CD4-positive, alpha-beta T cell (primary cell): ENCODE measurements at regions not wholly inside any gene's neighbourhood (a gene's known extent, or its start where the extent isn't known, plus 50 kb on each side); places are given as distances from the start of the nearest gene placed in this dataset.

Experiments used
- ATAC-seq: fragments of 200-7000 bp; cut with Tn5 transposase; one replicate; pipeline ENCODE4 v1.10.0; 2022; ENCODE audit warnings: mild to moderate bottlenecking; ENCODE audit not compliant: poor library complexity
- CTCF ChIA-PET: fragments of 350-600 bp; sonication (Branson Sonifier 250); formaldehyde crosslinking; loops from one replicate; lab custom pipeline; 2021; ENCODE audit warnings: antibody characterized with exemption, inconsistent platforms; lab: Charles Lee
- POLR2A ChIA-PET: fragments of 350-600 bp; sonication (Branson Sonifier 250); formaldehyde crosslinking; loops from one replicate; lab custom pipeline; 2021; ENCODE audit warnings: antibody characterized with exemption, inconsistent platforms; lab: Charles Lee
- DNase-seq, 14 experiments: peaks; one replicate each; pipeline ENCODE4 v3.0.0-alpha.2; 2013 to 2020; ENCODE audit warnings: mixed read lengths in 2 of 14
- H3K27ac ChIP-seq, 2 donors: one replicate each; pipeline versions ENCODE4 v1.5.1 to v1.7.0; 2013; ENCODE audit warnings: low read length in 2 of 2, low read depth in 1 of 2, mild to moderate bottlenecking in 1 of 2
- H3K27me3 ChIP-seq, 2 experiments: 1 replicate in 1 of 2; 2 replicates in 1 of 2; pipeline versions ENCODE4 v1.6.1 to v1.7.0; 2013; ENCODE audit warnings: low read length in 2 of 2, control low read depth in 1 of 2, mild to moderate bottlenecking in 1 of 2, moderate library complexity in 1 of 2; ENCODE audit not compliant: insufficient read depth in 2 of 2, control insufficient read depth in 1 of 2
- H3K36me3 ChIP-seq: one replicate; pipeline ENCODE4 v1.6.1; 2013; ENCODE audit warnings: low read length, control low read depth; ENCODE audit not compliant: insufficient read depth
- H3K4me1 ChIP-seq: one replicate; pipeline ENCODE4 v1.6.1; 2013; ENCODE audit warnings: low read length, control low read depth; ENCODE audit not compliant: insufficient read depth
- H3K4me3 ChIP-seq: one replicate; pipeline ENCODE4 v1.5.1; 2013; ENCODE audit warnings: mild to moderate bottlenecking, low read length, moderate library complexity
- H3K9me3 ChIP-seq, 2 experiments: 1 replicate in 1 of 2; 2 replicates in 1 of 2; pipeline versions ENCODE4 v1.6.1 to v1.7.0; 2013; ENCODE audit warnings: low read length in 2 of 2, mild to moderate bottlenecking in 2 of 2, control low read depth in 1 of 2, moderate library complexity in 1 of 2; ENCODE audit not compliant: control insufficient read depth in 1 of 2, insufficient read depth in 1 of 2
- H3K27ac Mint-ChIP-seq: one replicate; pipeline ENCODE4 v1.8.0; 2020; ENCODE audit warnings: mixed read lengths
- H3K27me3 Mint-ChIP-seq: one replicate; pipeline ENCODE4 v1.8.0; 2021; ENCODE audit warnings: mixed read lengths
- H3K36me3 Mint-ChIP-seq: one replicate; pipeline ENCODE4 v1.8.0; 2021; ENCODE audit warnings: low read depth, mixed read lengths
- H3K4me1 Mint-ChIP-seq: one replicate; pipeline ENCODE4 v1.8.0; 2021; ENCODE audit warnings: low read depth, mixed read lengths
- H3K4me3 Mint-ChIP-seq: one replicate; pipeline ENCODE4 v1.8.0; 2020; ENCODE audit warnings: mild to moderate bottlenecking, mixed read lengths
- H3K9me3 Mint-ChIP-seq: one replicate; pipeline ENCODE4 v1.8.0; 2020; ENCODE audit warnings: mixed read lengths
- CTCF ChIP-seq: fragments of 200-600 bp; IDR thresholded peaks from one replicate; pipeline ENCODE4 v1.8.0; 2022; ENCODE audit warnings: antibody characterized with exemption, mild to moderate bottlenecking
- intact Hi-C, 2 experiments: fragments of 100-400 bp; cut with DNase I in 1 of 2; cut with micrococcal nuclease in 1 of 2; formaldehyde crosslinking; loops; one replicate each; pipeline versions ENCODE4 v1.15.1 to v1.9.0; 2023 to 2025; cut with DNase I, micrococcal nuclease

- intact Hi-C loops = no loop called here
- ATAC-seq (no peak), DNase-seq (no peak)
- ChIA-PET POLR2A (no interaction called here), CTCF (no interaction called here)
- Mint-ChIP-seq H3K27me3 (peaks cover 27% of the 10 kb centered on the region), H3K27ac (no peak overlapping the region), H3K4me3 (no peak overlapping the region), H3K36me3 (no peaks in the 10 kb centered on the region), H3K4me1 (no peaks in the 10 kb centered on the region), H3K9me3 (peaks cover 2% of the 10 kb centered on the region)
- Histone ChIP-seq H3K9me3 (no peaks in the 10 kb centered on the region), H3K4me1 (no peaks in the 10 kb centered on the region), H3K27ac (no peak overlapping the region), H3K4me3 (no peak overlapping the region), H3K36me3 (no peaks in the 10 kb centered on the region), H3K27me3 (peaks cover 6 to 9% of the 10 kb centered on the region in 2 experiments)
- no peak for TF ChIP-seq CTCF
Observed at GRCh38 chr5:71910741-71911140, 191.7 kb downstream of the CARTPT start.

GRCh38 chr5:71912021-71912420 is 192.9 kb downstream of the CARTPT start:
- no peak overlapping the region for H3K4me3 Mint-ChIP-seq
- intact Hi-C loops = no loop called here

GRCh38 chr5:71914281-71914680 is 193.0 kb upstream of the MAP1B start:
- Histone ChIP-seq H3K4me1 (no peaks in the 10 kb centered on the region), H3K27ac (no peak overlapping the region), H3K9me3 (peaks cover 7% of the 10 kb centered on the region in 2 experiments), H3K4me3 (no peak overlapping the region), H3K27me3 (peaks cover 0 to 4% of the 10 kb centered on the region in 2 experiments), H3K36me3 (no peaks in the 10 kb centered on the region)
- CTCF ChIA-PET = no interaction called here
- Mint-ChIP-seq H3K36me3 (no peaks in the 10 kb centered on the region), H3K27me3 (peaks cover 42% of the 10 kb centered on the region), H3K4me1 (no peaks in the 10 kb centered on the region), H3K27ac (no peak overlapping the region), H3K4me3 (no peak overlapping the region), H3K9me3 (peaks cover 11% of the 10 kb centered on the region)
- POLR2A ChIA-PET = interaction anchor here (0.8 kb wide), 1 partner anchor 12 kb away, joined by 3 read pairs; no protein-coding TSS in a partner anchor
- intact Hi-C loops = no loop called here
- no peak for TF ChIP-seq CTCF
- DNase-seq (no peak), ATAC-seq (no peak)

More at GRCh38 chr5:71912021-71912420, 192.9 kb downstream of the CARTPT start:
- no peak overlapping the region for H3K27ac Mint-ChIP-seq
- ChIA-PET POLR2A (no interaction called here), CTCF (no interaction called here)
- no peaks in the 10 kb centered on the region for H3K36me3 Mint-ChIP-seq
- ATAC-seq (no peak), DNase-seq (no peak)
- peaks cover 36% of the 10 kb centered on the region for H3K27me3 Mint-ChIP-seq
- Histone ChIP-seq H3K4me1 (no peaks in the 10 kb centered on the region), H3K4me3 (no peak overlapping the region), H3K27me3 (peaks cover 4 to 6% of the 10 kb centered on the region in 2 experiments), H3K36me3 (no peaks in the 10 kb centered on the region), H3K9me3 (peaks cover 7% of the 10 kb centered on the region in 2 experiments), H3K27ac (no peak overlapping the region)
- no peaks in the 10 kb centered on the region for H3K4me1 Mint-ChIP-seq
- TF ChIP-seq CTCF = no peak
- peaks cover 2% of the 10 kb centered on the region for H3K9me3 Mint-ChIP-seq
